ENCODE measurements at regions not wholly inside any gene's neighbourhood (a gene's known extent, or its start where the extent isn't known, plus 50 kb on each side); places are given as distances from the start of the nearest gene placed in this dataset.

DNA sequence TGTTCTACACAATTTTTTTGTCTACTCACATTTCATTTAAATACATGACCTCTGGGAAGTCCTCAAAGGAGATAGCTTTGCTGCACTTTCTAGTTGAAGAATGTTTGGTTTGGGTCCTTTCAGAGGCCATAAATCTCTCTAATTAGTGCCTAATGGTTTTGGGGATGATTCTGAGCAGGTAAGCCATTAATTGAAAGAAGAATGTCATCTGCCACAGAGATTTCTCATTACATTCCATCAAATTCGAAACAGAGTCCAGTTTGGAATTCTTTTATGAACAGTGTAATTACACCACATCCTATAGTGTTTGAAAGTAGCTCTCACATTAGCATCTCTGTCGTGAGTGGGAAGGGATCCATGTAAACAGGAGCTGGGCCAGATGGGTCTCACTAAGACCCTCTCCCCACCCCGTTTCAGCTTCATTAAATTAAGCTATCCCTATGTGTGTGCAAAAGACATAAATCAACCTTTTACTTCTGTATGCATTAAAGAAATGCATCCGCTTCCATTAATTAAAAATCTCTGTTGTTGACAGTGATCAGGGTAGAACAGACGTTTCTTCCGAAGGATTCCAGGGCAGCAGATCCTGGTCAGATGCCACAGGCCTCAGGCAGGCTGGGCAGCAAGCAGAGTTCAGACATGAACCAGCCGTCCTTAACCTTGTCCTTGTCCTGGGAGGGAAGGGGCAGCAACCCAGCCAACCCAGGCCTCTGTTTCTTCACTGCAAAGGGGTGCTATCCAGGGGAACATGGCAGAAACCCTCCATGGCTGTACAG, 99.8 kb upstream of the MAP1B start:
- no peaks in the 10 kb centered on the region for H3K9me3 ChIP-seq (ENCODE audit: control insufficient read depth, low read length)
- H3K4me1 ChIP-seq (ENCODE audit: control insufficient read depth, insufficient read depth, low read length), result peaks cover 18% of the 10 kb centered on the region
- peaks cover 3% of the 10 kb centered on the region for H3K27me3 ChIP-seq (replicated peaks; ENCODE audit: control insufficient read depth, insufficient read depth, low read length)
- H3K36me3 ChIP-seq (ENCODE audit: control insufficient read depth, insufficient read depth, low read length, severe bottlenecking), result no peaks in the 10 kb centered on the region
- H3K9ac ChIP-seq (ENCODE audit: low read length), result no peak overlapping the region
- no peak for DNase-seq (ENCODE audit: low read depth)
- no peak overlapping the region for H3K4me3 ChIP-seq (ENCODE audit: low read length)

DNA sequence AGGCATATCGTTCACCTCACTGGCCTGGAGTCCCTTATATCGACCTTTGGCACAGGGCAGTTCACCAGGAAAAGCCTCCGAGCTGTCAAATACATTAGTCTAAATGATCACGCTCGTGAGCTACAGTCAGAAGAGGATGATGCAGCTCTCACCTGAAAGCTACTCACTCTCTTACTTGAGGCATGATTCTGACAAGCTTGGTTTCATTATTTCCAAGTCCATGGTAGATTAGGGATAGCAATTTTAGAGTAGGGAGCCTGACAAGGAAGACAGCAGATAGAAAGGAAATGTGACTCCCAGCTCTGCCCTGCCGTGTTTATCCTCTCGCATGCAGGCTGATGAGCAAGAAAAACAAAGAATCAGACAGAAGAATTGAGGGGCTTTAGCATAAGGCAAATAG, 98.0 kb upstream of the MAP1B start:
- Histone ChIP-seq H3K9ac (ENCODE audit: low read length) (no peak overlapping the region), H3K9me3 (ENCODE audit: control insufficient read depth, low read length) (no peaks in the 10 kb centered on the region), H3K36me3 (ENCODE audit: control insufficient read depth, insufficient read depth, low read length, severe bottlenecking) (no peaks in the 10 kb centered on the region), H3K4me1 (ENCODE audit: control insufficient read depth, insufficient read depth, low read length) (peaks cover 18% of the 10 kb centered on the region), H3K27me3 (replicated peaks; ENCODE audit: control insufficient read depth, insufficient read depth, low read length) (no peaks in the 10 kb centered on the region), H3K4me3 (ENCODE audit: low read length) (no peak overlapping the region)
- no peak for DNase-seq (ENCODE audit: low read depth)

DNA sequence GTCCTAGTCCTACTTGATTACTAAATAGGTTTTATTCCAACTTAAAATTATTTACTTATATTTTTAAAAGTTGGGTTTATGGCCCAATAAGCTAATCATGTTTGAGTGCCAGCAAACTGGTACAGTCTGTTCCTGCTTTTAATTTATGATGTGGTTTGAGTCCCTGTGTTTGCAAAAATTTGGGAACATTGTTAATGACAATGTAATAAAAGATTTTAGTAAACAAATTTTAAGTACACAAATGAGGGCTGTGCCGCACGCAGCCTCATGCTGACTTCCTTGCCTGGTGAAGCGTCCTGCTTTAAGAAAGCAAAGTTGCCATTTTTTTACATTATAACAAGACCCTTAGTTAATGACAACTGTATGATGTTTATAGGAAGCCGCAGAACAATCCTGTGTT, 96.8 kb upstream of the MAP1B start:
- Histone ChIP-seq H3K36me3 (ENCODE audit: control insufficient read depth, insufficient read depth, low read length, severe bottlenecking) (no peaks in the 10 kb centered on the region), H3K9ac (ENCODE audit: low read length) (no peak overlapping the region), H3K4me3 (ENCODE audit: low read length) (no peak overlapping the region), H3K27me3 (replicated peaks; ENCODE audit: control insufficient read depth, insufficient read depth, low read length) (no peaks in the 10 kb centered on the region), H3K9me3 (ENCODE audit: control insufficient read depth, low read length) (no peaks in the 10 kb centered on the region), H3K4me1 (ENCODE audit: control insufficient read depth, insufficient read depth, low read length) (peaks cover 18% of the 10 kb centered on the region)
- no peak for DNase-seq (ENCODE audit: low read depth)

DNA sequence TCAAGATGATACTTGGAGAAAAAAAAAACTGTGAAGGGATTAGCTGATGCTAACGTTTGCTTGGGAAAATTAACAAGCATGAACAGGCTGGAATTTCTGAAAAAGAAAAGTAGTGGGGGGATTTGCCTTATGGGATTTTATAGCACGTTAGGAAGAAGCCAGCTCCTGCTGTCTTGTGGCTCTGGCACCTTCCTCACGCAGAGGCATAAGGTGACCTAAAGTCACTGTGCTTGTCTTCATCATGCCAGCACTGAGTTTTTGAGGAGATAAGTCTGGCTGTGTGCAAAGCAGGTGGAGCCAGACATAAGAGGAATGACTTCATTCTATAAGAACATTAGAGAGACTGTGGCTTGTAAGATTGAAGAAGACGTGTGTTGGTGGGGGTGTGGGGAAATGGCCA, 94.4 kb upstream of the MAP1B start:
- no peaks in the 10 kb centered on the region for H3K27me3 ChIP-seq (replicated peaks; ENCODE audit: control insufficient read depth, insufficient read depth, low read length)
- no peak for DNase-seq (ENCODE audit: low read depth)
- H3K9me3 ChIP-seq (ENCODE audit: control insufficient read depth, low read length), result no peaks in the 10 kb centered on the region
- H3K4me1 ChIP-seq (ENCODE audit: control insufficient read depth, insufficient read depth, low read length), result peaks cover 18% of the 10 kb centered on the region
- H3K36me3 ChIP-seq (ENCODE audit: control insufficient read depth, insufficient read depth, low read length, severe bottlenecking), result no peaks in the 10 kb centered on the region
- H3K9ac ChIP-seq (ENCODE audit: low read length), result no peak overlapping the region
- no peak overlapping the region for H3K4me3 ChIP-seq (ENCODE audit: low read length)

DNA sequence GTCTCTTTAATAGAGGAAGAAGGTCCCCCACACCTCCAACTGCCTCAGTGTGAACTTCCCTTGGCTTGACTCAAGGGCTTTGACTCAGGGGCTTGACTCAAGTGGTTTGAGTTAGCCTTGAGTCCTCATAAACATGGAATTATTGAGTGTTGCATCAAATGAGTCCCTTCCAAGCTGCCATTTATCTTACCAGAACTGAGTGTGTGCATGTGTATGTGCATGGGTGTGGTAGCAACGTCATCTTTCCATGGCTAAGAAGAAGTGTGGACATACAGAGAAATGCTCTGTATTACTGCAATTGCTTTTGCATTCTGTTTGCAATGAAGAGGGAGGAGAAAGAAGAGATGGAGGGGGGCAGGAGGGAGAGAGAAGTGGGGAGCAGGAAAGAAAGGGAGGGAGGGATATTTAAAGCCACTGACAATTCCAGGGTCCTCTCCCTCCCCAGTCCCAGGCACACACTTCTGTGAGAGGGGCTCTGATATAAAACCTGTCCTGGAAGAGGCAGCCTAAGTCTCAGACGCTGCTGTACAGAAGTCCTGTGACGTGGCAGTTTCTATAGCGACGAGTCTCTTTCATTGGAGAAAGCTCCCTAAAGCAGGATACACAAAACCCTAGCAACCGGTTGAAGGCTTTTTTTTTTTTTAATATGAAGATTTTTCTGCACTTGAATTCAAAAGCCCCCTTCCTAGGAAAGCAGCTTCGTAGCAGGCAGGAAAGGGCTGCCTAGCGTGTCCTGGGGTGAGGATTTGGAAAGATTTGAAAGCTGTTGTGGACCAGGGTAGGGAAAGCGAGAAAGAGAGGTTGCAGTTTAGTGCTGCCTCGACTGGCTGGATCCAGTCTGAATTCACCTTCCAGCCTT, 93.3 kb upstream of the MAP1B start:
- no peak overlapping the region for H3K4me3 ChIP-seq (ENCODE audit: low read length)

DNA sequence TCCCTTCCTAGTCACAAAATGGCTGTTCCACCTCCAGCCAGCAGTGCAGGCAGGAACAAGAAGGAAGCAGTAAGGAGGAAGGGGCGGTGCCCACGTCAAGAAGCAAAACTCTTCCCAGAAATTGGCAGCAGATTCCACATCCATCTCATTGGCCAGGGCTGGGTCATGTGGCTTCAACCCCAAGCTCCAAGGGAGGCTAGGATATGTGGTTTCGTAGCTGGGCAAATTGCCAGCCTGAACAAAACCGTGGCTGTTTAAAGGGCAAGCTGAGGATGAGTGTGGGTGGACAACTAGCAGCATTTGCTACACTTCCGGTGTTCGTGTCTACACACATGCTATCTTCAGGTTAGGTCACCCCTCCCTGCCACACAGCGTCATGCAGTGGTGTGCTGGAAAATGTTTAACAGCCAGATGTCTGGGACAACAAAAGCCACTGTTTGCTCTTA, 92.1 kb upstream of the MAP1B start:
- Histone ChIP-seq H3K36me3 (ENCODE audit: control insufficient read depth, insufficient read depth, low read length, severe bottlenecking) (no peaks in the 10 kb centered on the region), H3K9ac (ENCODE audit: low read length) (no peak overlapping the region), H3K4me1 (ENCODE audit: control insufficient read depth, insufficient read depth, low read length) (peaks cover 23% of the 10 kb centered on the region), H3K27me3 (replicated peaks; ENCODE audit: control insufficient read depth, insufficient read depth, low read length) (no peaks in the 10 kb centered on the region), H3K4me3 (ENCODE audit: low read length) (no peak overlapping the region), H3K9me3 (ENCODE audit: control insufficient read depth, low read length) (peaks cover 4% of the 10 kb centered on the region)
- DNase-seq (ENCODE audit: low read depth), result no peak

More for the DNA sequence above, 93.3 kb upstream of the MAP1B start:
- Histone ChIP-seq H3K9ac (ENCODE audit: low read length) (no peak overlapping the region), H3K9me3 (ENCODE audit: control insufficient read depth, low read length) (peaks cover 4% of the 10 kb centered on the region), H3K27me3 (replicated peaks; ENCODE audit: control insufficient read depth, insufficient read depth, low read length) (no peaks in the 10 kb centered on the region), H3K4me1 (ENCODE audit: control insufficient read depth, insufficient read depth, low read length) (peaks cover 18% of the 10 kb centered on the region), H3K36me3 (ENCODE audit: control insufficient read depth, insufficient read depth, low read length, severe bottlenecking) (no peaks in the 10 kb centered on the region)
- DNase-seq (ENCODE audit: low read depth), result peak; percentile 19

DNA sequence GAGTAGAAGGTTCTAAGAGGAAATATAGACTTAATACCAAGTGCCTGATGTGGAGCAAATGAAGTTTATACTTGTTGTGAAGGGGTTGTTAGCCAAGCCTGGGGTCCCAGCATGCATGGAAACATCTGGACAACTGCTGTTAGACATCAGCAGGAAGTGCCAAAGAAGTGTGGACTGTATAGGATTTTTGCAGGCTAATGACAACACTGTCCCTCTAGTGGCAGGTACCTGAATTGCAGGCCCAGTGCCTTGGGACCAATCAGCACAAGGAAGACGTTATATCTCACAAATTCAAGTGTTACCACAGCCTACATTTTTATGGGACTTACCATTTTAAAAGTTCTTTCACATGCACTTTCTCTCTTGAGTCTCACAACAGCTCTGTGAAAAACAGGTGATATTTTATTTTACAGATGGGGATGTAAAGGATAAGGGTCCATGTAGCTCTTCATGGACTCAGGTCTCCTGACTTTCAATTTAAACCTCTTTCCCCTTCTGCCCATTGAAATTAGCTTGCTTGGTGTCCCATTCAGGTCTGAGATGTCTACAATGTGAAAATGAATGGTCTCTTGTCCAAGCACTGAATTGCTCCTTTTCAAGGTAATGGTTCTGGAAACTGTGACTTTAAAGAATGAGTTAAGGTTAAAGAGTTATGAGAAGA, 89.0 kb upstream of the MAP1B start:
- Histone ChIP-seq H3K4me3 (ENCODE audit: low read length) (no peak overlapping the region), H3K4me1 (ENCODE audit: control insufficient read depth, insufficient read depth, low read length) (peaks cover 8% of the 10 kb centered on the region), H3K27me3 (replicated peaks; ENCODE audit: control insufficient read depth, insufficient read depth, low read length) (peaks cover 7% of the 10 kb centered on the region), H3K9ac (ENCODE audit: low read length) (no peak overlapping the region), H3K9me3 (ENCODE audit: control insufficient read depth, low read length) (peaks cover 4% of the 10 kb centered on the region), H3K36me3 (ENCODE audit: control insufficient read depth, insufficient read depth, low read length, severe bottlenecking) (no peaks in the 10 kb centered on the region)
- peak; percentile 27 for DNase-seq (ENCODE audit: low read depth)

DNA sequence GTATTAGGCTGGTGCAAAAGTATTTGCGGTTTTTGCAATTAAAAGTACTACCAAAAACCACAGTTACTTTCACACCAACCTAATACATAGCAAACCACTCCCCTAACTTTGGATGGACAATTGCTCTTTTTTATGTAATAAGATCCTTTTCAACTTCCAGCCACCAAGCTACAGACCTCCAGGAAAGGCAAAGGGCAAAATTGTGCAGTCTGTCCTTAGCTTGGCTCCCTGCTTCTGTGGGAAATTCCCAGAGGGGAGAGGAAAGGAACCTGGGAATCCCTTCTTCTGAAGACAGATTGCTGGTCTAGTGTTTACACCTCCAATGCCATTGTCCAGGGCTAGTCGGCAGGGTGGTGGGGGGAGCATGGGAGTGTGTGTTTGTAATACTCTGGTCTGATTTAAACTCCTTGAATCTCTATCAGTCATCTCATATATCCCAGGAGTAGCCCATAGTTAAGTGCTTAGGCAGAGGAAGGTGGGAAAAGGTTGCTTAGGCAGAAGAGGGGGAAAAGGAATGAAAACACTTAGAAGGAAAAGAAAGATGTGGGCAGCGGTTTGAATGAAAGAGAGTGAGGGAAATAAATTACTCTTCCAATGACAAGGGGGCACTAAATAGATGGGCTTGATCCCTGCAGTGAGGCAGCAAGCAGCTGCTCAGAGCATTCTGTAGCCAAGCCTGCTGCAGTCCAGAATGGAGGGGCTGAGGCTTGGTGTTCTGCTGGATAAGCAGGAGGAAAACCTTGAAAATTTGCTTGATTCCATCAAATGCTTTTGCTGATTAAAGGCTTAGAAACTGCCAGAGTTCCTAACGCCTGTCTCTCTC, 86.9 kb upstream of the MAP1B start:
- H3K36me3 ChIP-seq (ENCODE audit: control insufficient read depth, insufficient read depth, low read length, severe bottlenecking), result no peaks in the 10 kb centered on the region
- H3K9ac ChIP-seq (ENCODE audit: low read length), result no peak overlapping the region
- peaks cover 16% of the 10 kb centered on the region for H3K9me3 ChIP-seq (ENCODE audit: control insufficient read depth, low read length)
- no peak overlapping the region for H3K4me3 ChIP-seq (ENCODE audit: low read length)
- H3K27me3 ChIP-seq (replicated peaks; ENCODE audit: control insufficient read depth, insufficient read depth, low read length), result peaks cover 7% of the 10 kb centered on the region
- DNase-seq (ENCODE audit: low read depth), result no peak
- peaks cover 8% of the 10 kb centered on the region for H3K4me1 ChIP-seq (ENCODE audit: control insufficient read depth, insufficient read depth, low read length)

DNA sequence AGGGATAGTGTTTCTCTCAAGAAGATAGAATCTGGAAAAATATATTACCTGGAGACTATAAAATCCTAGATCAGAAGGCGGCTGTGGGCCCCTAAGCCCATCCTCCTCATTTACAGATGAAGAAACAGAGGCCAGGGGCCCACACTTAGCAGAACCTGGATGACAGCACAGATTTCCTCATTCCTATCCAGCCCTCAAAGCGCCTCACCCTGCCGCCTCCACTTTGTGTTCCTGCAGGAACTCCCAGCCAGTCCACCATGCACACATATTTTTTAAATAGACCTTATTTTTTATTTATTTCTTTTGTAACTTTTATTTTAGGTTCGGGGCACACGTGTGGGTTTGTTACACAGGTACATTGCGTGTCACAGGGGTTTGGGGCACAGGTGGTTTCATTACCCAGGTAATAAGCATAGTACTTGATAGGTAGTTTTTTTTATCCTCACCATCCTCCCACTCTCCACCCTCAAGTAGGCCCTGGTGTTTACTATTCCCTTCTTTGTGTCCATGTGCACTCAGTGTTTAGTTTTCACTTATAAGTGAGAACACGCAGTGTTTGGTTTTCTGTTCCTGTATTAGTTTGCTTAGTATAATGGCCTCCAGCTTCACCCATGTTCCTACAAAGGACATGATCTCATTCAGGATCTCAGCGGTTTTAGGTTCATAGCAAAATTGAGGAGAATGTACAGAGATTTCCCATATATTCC, 85.5 kb upstream of the MAP1B start:
- Histone ChIP-seq H3K9me3 (ENCODE audit: control insufficient read depth, low read length) (peaks cover 16% of the 10 kb centered on the region), H3K4me3 (ENCODE audit: low read length) (no peak overlapping the region), H3K9ac (ENCODE audit: low read length) (no peak overlapping the region), H3K36me3 (ENCODE audit: control insufficient read depth, insufficient read depth, low read length, severe bottlenecking) (no peaks in the 10 kb centered on the region), H3K27me3 (replicated peaks; ENCODE audit: control insufficient read depth, insufficient read depth, low read length) (peaks cover 7% of the 10 kb centered on the region), H3K4me1 (ENCODE audit: control insufficient read depth, insufficient read depth, low read length) (peaks cover 8% of the 10 kb centered on the region)
- DNase-seq (ENCODE audit: low read depth), result no peak

DNA sequence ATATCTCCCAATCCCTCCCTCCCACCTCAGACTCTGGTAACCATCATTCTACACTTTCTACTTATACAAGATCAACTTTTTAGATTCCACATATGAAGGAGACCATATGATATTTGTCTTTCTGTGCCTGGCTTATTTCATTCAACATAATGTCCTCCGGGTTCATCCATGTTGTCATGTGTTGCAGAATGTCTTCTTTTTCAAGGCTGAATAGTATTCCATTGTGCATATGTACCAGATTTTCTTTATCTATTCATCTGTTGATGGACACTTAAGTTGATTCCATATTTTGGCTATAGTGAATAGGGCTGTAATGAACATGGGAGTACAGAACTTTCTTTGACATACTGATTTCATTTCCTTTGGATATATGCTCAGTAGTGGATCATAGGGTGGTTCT, 78.9 kb upstream of the MAP1B start:
- H3K9ac ChIP-seq (ENCODE audit: low read length), result no peak overlapping the region
- no peaks in the 10 kb centered on the region for H3K4me1 ChIP-seq (ENCODE audit: control insufficient read depth, insufficient read depth, low read length)
- H3K4me3 ChIP-seq (ENCODE audit: low read length), result no peak overlapping the region

More for the DNA sequence above, 78.9 kb upstream of the MAP1B start:
- no peaks in the 10 kb centered on the region for H3K27me3 ChIP-seq (replicated peaks; ENCODE audit: control insufficient read depth, insufficient read depth, low read length)
- no peak for DNase-seq (ENCODE audit: low read depth)
- H3K36me3 ChIP-seq (ENCODE audit: control insufficient read depth, insufficient read depth, low read length, severe bottlenecking), result no peaks in the 10 kb centered on the region
- H3K9me3 ChIP-seq (ENCODE audit: control insufficient read depth, low read length), result peaks cover 12% of the 10 kb centered on the region
